NCI-H748 (cell line): ENCODE measurements at regions not wholly inside any gene's neighbourhood (a gene's known extent, or its start where the extent isn't known, plus 50 kb on each side); places are given as distances from the start of the nearest gene placed in this dataset.

Experiments used
- DNase-seq: peaks from one replicate; lab custom pipeline; 2025; ENCODE audit not compliant: unreplicated experiment; lab: John Stamatoyannopoulos, UW

GRCh38 chr1:244219149-244219548 is 168.1 kb downstream of the ZBTB18 start:
- DNase-seq = no peak

- DNase-seq = no peak
Observed at GRCh38 chr1:244219802-244220201, 168.7 kb downstream of the ZBTB18 start.

GRCh38 chr1:244220410-244220809 is 169.3 kb downstream of the ZBTB18 start:
- no peak for DNase-seq

- no peak for DNase-seq
Observed at GRCh38 chr1:244221991-244222390, 170.9 kb downstream of the ZBTB18 start.

- no peak for DNase-seq
Observed at GRCh38 chr1:244224487-244225430, 173.7 kb downstream of the ZBTB18 start.

GRCh38 chr1:244226435-244226834 is 175.4 kb downstream of the ZBTB18 start:
- no peak for DNase-seq

- no peak for DNase-seq
Observed at GRCh38 chr1:244230470-244230869, 179.4 kb downstream of the ZBTB18 start.

- no peak for DNase-seq
Observed at GRCh38 chr1:244231193-244231571, 180.1 kb downstream of the ZBTB18 start.

GRCh38 chr1:244231572-244232315 is 180.7 kb downstream of the ZBTB18 start:
- DNase-seq = peak; percentile 82

- no peak for DNase-seq
Observed at GRCh38 chr1:244234009-244234643, 183.0 kb downstream of the ZBTB18 start.

GRCh38 chr1:244235157-244235556 is 184.1 kb downstream of the ZBTB18 start:
- no peak for DNase-seq

- no peak for DNase-seq
Observed at GRCh38 chr1:244236101-244236500, 185.0 kb downstream of the ZBTB18 start.

GRCh38 chr1:244236721-244237120 is 185.6 kb downstream of the ZBTB18 start:
- DNase-seq = no peak

- no peak for DNase-seq
Observed at GRCh38 chr1:244237445-244237844, 186.4 kb downstream of the ZBTB18 start.

GRCh38 chr1:244239261-244239770 is 188.2 kb downstream of the ZBTB18 start:
- peak; percentile 90 for DNase-seq

- DNase-seq = peak; percentile 4
Observed at GRCh38 chr1:244241438-244241837, 190.4 kb downstream of the ZBTB18 start.

GRCh38 chr1:244242446-244242845 is 191.4 kb downstream of the ZBTB18 start:
- DNase-seq = no peak

GRCh38 chr1:244246334-244246733 is 195.3 kb downstream of the ZBTB18 start:
- no peak for DNase-seq

- DNase-seq = no peak
Observed at GRCh38 chr1:244248426-244248825, 197.3 kb downstream of the ZBTB18 start.

- no peak for DNase-seq
Observed at GRCh38 chr1:244252211-244252610, 199.5 kb downstream of the ADSS2 start.

GRCh38 chr1:244254467-244254866 is 197.2 kb downstream of the ADSS2 start:
- DNase-seq = no peak
